Activated naive CD8-positive, alpha-beta T cell treated with anti-CD3 and anti-CD28 coated beads, Interleukin-2, amount 50 U/mL, for 24 hours (primary cell): ENCODE measurements at regions not wholly inside any gene's neighbourhood (a gene's known extent, or its start where the extent isn't known, plus 50 kb on each side); places are given as distances from the start of the nearest gene placed in this dataset.

ENCODE experiments used
- ATAC-seq: fragments of 150-1000 bp; cut with Tn5 transposase; one replicate; pipeline ENCODE4 v1.10.0; 2021
- DNase-seq: peaks from one replicate; pipeline ENCODE4 v3.0.0; 2021
- H3K27ac Mint-ChIP-seq: one replicate; pipeline ENCODE4 v1.8.0; 2021; ENCODE audit warnings: mild to moderate bottlenecking, mixed read lengths
- H3K27me3 Mint-ChIP-seq: one replicate; pipeline ENCODE4 v1.8.0; 2021; ENCODE audit warnings: mixed read lengths
- H3K36me3 Mint-ChIP-seq: one replicate; pipeline ENCODE4 v1.8.0; 2021; ENCODE audit warnings: low read depth, mixed read lengths
- H3K4me1 Mint-ChIP-seq: one replicate; pipeline ENCODE4 v1.8.0; 2021; ENCODE audit warnings: mixed read lengths
- H3K4me3 Mint-ChIP-seq: one replicate; pipeline ENCODE4 v1.8.0; 2021; ENCODE audit warnings: mild to moderate bottlenecking, moderate library complexity, mixed read lengths
- H3K9me3 Mint-ChIP-seq: one replicate; pipeline ENCODE4 v1.8.0; 2021; ENCODE audit warnings: mixed read lengths

GRCh38 chr16:86117235-86117634 is 218.3 kb downstream of the IRF8 start:
- H3K4me1 Mint-ChIP-seq: no peaks in the 10 kb centered on the region
- no peaks in the 10 kb centered on the region for H3K9me3 Mint-ChIP-seq

GRCh38 chr16:86117756-86118155 is 218.8 kb downstream of the IRF8 start:
- Mint-ChIP-seq H3K27me3 (peaks cover 21% of the 10 kb centered on the region), H3K4me1 (no peaks in the 10 kb centered on the region), H3K27ac (no peak overlapping the region), H3K4me3 (no peak overlapping the region), H3K9me3 (no peaks in the 10 kb centered on the region), H3K36me3 (no peaks in the 10 kb centered on the region)
- ATAC-seq (no peak), DNase-seq (no peak)

More at GRCh38 chr16:86117235-86117634, 218.3 kb downstream of the IRF8 start:
- ATAC-seq (no peak), DNase-seq (no peak)
- Mint-ChIP-seq H3K27me3 (peaks cover 22% of the 10 kb centered on the region), H3K27ac (no peak overlapping the region), H3K4me3 (no peak overlapping the region), H3K36me3 (no peaks in the 10 kb centered on the region)

GRCh38 chr16:86118467-86119307 is 219.7 kb downstream of the IRF8 start:
- H3K4me1 Mint-ChIP-seq: no peaks in the 10 kb centered on the region
- H3K27me3 Mint-ChIP-seq: peaks cover 18% of the 10 kb centered on the region
- ATAC-seq (no peak), DNase-seq (no peak)
- H3K36me3 Mint-ChIP-seq: no peaks in the 10 kb centered on the region
- H3K4me3 Mint-ChIP-seq: no peak overlapping the region
- H3K9me3 Mint-ChIP-seq: no peaks in the 10 kb centered on the region
- no peak overlapping the region for H3K27ac Mint-ChIP-seq

GRCh38 chr16:86120201-86121192 is 221.5 kb downstream of the IRF8 start:
- no peak overlapping the region for H3K27ac Mint-ChIP-seq
- no peaks in the 10 kb centered on the region for H3K36me3 Mint-ChIP-seq
- no peaks in the 10 kb centered on the region for H3K4me1 Mint-ChIP-seq
- no peak overlapping the region for H3K4me3 Mint-ChIP-seq
- no peaks in the 10 kb centered on the region for H3K9me3 Mint-ChIP-seq
- no peak for ATAC-seq
- DNase-seq: no peak
- peaks cover 17% of the 10 kb centered on the region for H3K27me3 Mint-ChIP-seq

- H3K27ac Mint-ChIP-seq: no peak overlapping the region
- H3K9me3 Mint-ChIP-seq: no peaks in the 10 kb centered on the region
- ATAC-seq: no peak
Observed at GRCh38 chr16:86121374-86122010, 222.5 kb downstream of the IRF8 start.

GRCh38 chr16:86122681-86123342 is 223.8 kb downstream of the IRF8 start:
- DNase-seq (no peak), ATAC-seq (no peak)
- Mint-ChIP-seq H3K4me3 (no peak overlapping the region), H3K36me3 (no peaks in the 10 kb centered on the region), H3K9me3 (no peaks in the 10 kb centered on the region), H3K27me3 (peaks cover 22% of the 10 kb centered on the region), H3K4me1 (no peaks in the 10 kb centered on the region), H3K27ac (no peak overlapping the region)

More at GRCh38 chr16:86121374-86122010, 222.5 kb downstream of the IRF8 start:
- H3K4me3 Mint-ChIP-seq: no peak overlapping the region
- H3K4me1 Mint-ChIP-seq: no peaks in the 10 kb centered on the region
- no peaks in the 10 kb centered on the region for H3K36me3 Mint-ChIP-seq
- peaks cover 17% of the 10 kb centered on the region for H3K27me3 Mint-ChIP-seq
- no peak for DNase-seq

- Mint-ChIP-seq H3K27ac (no peak overlapping the region), H3K4me1 (no peaks in the 10 kb centered on the region), H3K27me3 (peaks cover 19% of the 10 kb centered on the region), H3K4me3 (no peak overlapping the region), H3K9me3 (no peaks in the 10 kb centered on the region), H3K36me3 (no peaks in the 10 kb centered on the region)
- DNase-seq: no peak
- ATAC-seq: no peak
Observed at GRCh38 chr16:86124321-86124720, 225.4 kb downstream of the IRF8 start.

- Mint-ChIP-seq H3K4me1 (no peaks in the 10 kb centered on the region), H3K9me3 (no peaks in the 10 kb centered on the region), H3K27me3 (peaks cover 20% of the 10 kb centered on the region), H3K27ac (no peak overlapping the region), H3K4me3 (no peak overlapping the region), H3K36me3 (no peaks in the 10 kb centered on the region)
- ATAC-seq (no peak), DNase-seq (no peak)
Observed at GRCh38 chr16:86126891-86127290, 227.9 kb downstream of the IRF8 start.

GRCh38 chr16:86127366-86127765 is 228.4 kb downstream of the IRF8 start:
- ATAC-seq (no peak), DNase-seq (no peak)
- Mint-ChIP-seq H3K9me3 (no peaks in the 10 kb centered on the region), H3K4me1 (no peaks in the 10 kb centered on the region), H3K36me3 (no peaks in the 10 kb centered on the region), H3K27ac (no peak overlapping the region), H3K4me3 (no peak overlapping the region), H3K27me3 (peaks cover 17% of the 10 kb centered on the region)

GRCh38 chr16:86128246-86128645 is 229.3 kb downstream of the IRF8 start:
- H3K4me3 Mint-ChIP-seq: no peak overlapping the region
- no peak for DNase-seq
- no peak for ATAC-seq
- H3K36me3 Mint-ChIP-seq: no peaks in the 10 kb centered on the region
- no peaks in the 10 kb centered on the region for H3K9me3 Mint-ChIP-seq
- H3K27ac Mint-ChIP-seq: no peak overlapping the region
- peaks cover 16% of the 10 kb centered on the region for H3K27me3 Mint-ChIP-seq
- no peaks in the 10 kb centered on the region for H3K4me1 Mint-ChIP-seq

GRCh38 chr16:86129541-86129940 is 230.6 kb downstream of the IRF8 start:
- Mint-ChIP-seq H3K9me3 (no peaks in the 10 kb centered on the region), H3K27me3 (peaks cover 12% of the 10 kb centered on the region), H3K4me3 (no peak overlapping the region), H3K36me3 (no peaks in the 10 kb centered on the region), H3K4me1 (no peaks in the 10 kb centered on the region), H3K27ac (no peak overlapping the region)
- ATAC-seq (no peak), DNase-seq (no peak)

- no peaks in the 10 kb centered on the region for H3K36me3 Mint-ChIP-seq
- ATAC-seq (no peak), DNase-seq (no peak)
- no peaks in the 10 kb centered on the region for H3K4me1 Mint-ChIP-seq
- no peaks in the 10 kb centered on the region for H3K9me3 Mint-ChIP-seq
- H3K27ac Mint-ChIP-seq: no peak overlapping the region
- H3K27me3 Mint-ChIP-seq: peaks cover 8% of the 10 kb centered on the region
- H3K4me3 Mint-ChIP-seq: no peak overlapping the region
Observed at GRCh38 chr16:86133377-86133776, 234.4 kb downstream of the IRF8 start.

- ATAC-seq (no peak), DNase-seq (no peak)
- Mint-ChIP-seq H3K27ac (no peak overlapping the region), H3K27me3 (peaks cover 8% of the 10 kb centered on the region), H3K36me3 (no peaks in the 10 kb centered on the region), H3K4me1 (no peaks in the 10 kb centered on the region), H3K9me3 (no peaks in the 10 kb centered on the region), H3K4me3 (no peak overlapping the region)
Observed at GRCh38 chr16:86133847-86134375, 234.9 kb downstream of the IRF8 start.
